Ishikawa (cell line): ENCODE measurements at regions not wholly inside any gene's neighbourhood (a gene's known extent, or its start where the extent isn't known, plus 50 kb on each side); places are given as distances from the start of the nearest gene placed in this dataset.

Experiments used
- CEBPB ChIP-seq: IDR thresholded peaks from 2 replicates; pipeline ENCODE4 v1.6.1; 2012
- CREB1 ChIP-seq: IDR thresholded peaks from 2 replicates; pipeline ENCODE4 v1.6.1; 2012; ENCODE audit warnings: low read depth
- EGR1 ChIP-seq: IDR thresholded peaks from 2 replicates; pipeline ENCODE4 v1.6.1; 2012
- EP300 ChIP-seq: IDR thresholded peaks from 2 replicates; pipeline ENCODE4 v1.6.1; 2012; ENCODE audit warnings: borderline replicate concordance
- FOXM1 ChIP-seq: IDR thresholded peaks from 2 replicates; pipeline ENCODE4 v1.6.1; 2012; ENCODE audit warnings: low read depth, borderline replicate concordance
- MAX ChIP-seq: IDR thresholded peaks from 2 replicates; pipeline ENCODE4 v1.6.1; 2012
- NFIC ChIP-seq: IDR thresholded peaks from 2 replicates; pipeline ENCODE4 v1.6.1; 2012
- RAD21 ChIP-seq: IDR thresholded peaks from 2 replicates; pipeline ENCODE4 v1.6.1; 2012; ENCODE audit warnings: low read depth
- REST ChIP-seq: IDR thresholded peaks from 2 replicates; pipeline ENCODE4 v1.6.1; 2012; ENCODE audit warnings: low read depth, mild to moderate bottlenecking
- TAF1 ChIP-seq: IDR thresholded peaks from 2 replicates; pipeline ENCODE4 v1.6.1; 2012; ENCODE audit warnings: low read depth, mild to moderate bottlenecking
- TCF12 ChIP-seq: IDR thresholded peaks from 2 replicates; pipeline ENCODE4 v1.6.1; 2012; ENCODE audit warnings: low read depth
- TEAD4 ChIP-seq: IDR thresholded peaks from 2 replicates; pipeline ENCODE4 v1.6.1; 2012
- USF1 ChIP-seq: IDR thresholded peaks from 2 replicates; pipeline ENCODE4 v1.6.1; 2012
- YY1 ChIP-seq: IDR thresholded peaks from 2 replicates; pipeline ENCODE4 v1.6.1; 2012; ENCODE audit warnings: low read depth
- ZBTB7A ChIP-seq: IDR thresholded peaks from 2 replicates; pipeline ENCODE4 v1.6.1; 2012; ENCODE audit warnings: low read depth

- TF ChIP-seq CEBPB (no peak), TEAD4 (no peak), MAX (no peak), FOXM1 (no peak), NFIC (no peak), EGR1 (no peak), YY1 (no peak), ZBTB7A (no peak), TCF12 (no peak), TAF1 (no peak), RAD21 (no peak), REST (no peak), EP300 (no peak), CREB1 (no peak), USF1 (no peak)
Measured at GRCh38 chr1:198901266-198901665, 262.4 kb downstream of the PTPRC start.

GRCh38 chr1:198902655-198903054, 263.8 kb downstream of the PTPRC start:
- TF ChIP-seq MAX (no peak), USF1 (no peak)

- TF ChIP-seq EGR1: no peak
- no peak for TF ChIP-seq TEAD4
- TF ChIP-seq MAX: no peak
Measured at GRCh38 chr1:198903203-198903602, 264.4 kb downstream of the PTPRC start.

- TF ChIP-seq FOXM1 (no peak), EGR1 (no peak), TEAD4 (no peak)
Measured at GRCh38 chr1:198903621-198904020, 264.8 kb downstream of the PTPRC start.

GRCh38 chr1:198904321-198904720, 265.5 kb downstream of the PTPRC start:
- TF ChIP-seq ZBTB7A (no peak), TAF1 (no peak), USF1 (no peak), RAD21 (no peak), NFIC (no peak), CREB1 (no peak), TEAD4 (no peak), TCF12 (no peak), FOXM1 (no peak), MAX (no peak), EP300 (no peak), REST (no peak), YY1 (no peak), CEBPB (no peak), EGR1 (no peak)

- TF ChIP-seq TCF12: no peak
- no peak for TF ChIP-seq CREB1
- no peak for TF ChIP-seq NFIC
- no peak for TF ChIP-seq MAX
- no peak for TF ChIP-seq USF1
- no peak for TF ChIP-seq YY1
- no peak for TF ChIP-seq EP300
- no peak for TF ChIP-seq FOXM1
- TF ChIP-seq TEAD4: no peak
- TF ChIP-seq ZBTB7A: no peak
- TF ChIP-seq RAD21: no peak
- no peak for TF ChIP-seq REST
- no peak for TF ChIP-seq TAF1
- no peak for TF ChIP-seq CEBPB
Measured at GRCh38 chr1:198906739-198907422, 268.0 kb downstream of the PTPRC start.
